ENCODE measurements at regions not wholly inside any gene's neighbourhood (a gene's known extent, or its start where the extent isn't known, plus 50 kb on each side); places are given as distances from the start of the nearest gene placed in this dataset.

GRCh38 chr3:115217292-115217677, 70.2 kb upstream of the ZBTB20 start:
- no peaks in the 10 kb centered on the region for H3K79me2 ChIP-seq (ENCODE audit: insufficient read depth, low read depth)
- peak overlapping the region; percentile 75 for H3K4me3 ChIP-seq (IDR thresholded peaks at IDR 0.05; ENCODE audit: insufficient read depth, low read depth, low read length)
- H4K20me1 ChIP-seq (ENCODE audit: insufficient read depth) = no peaks in the 10 kb centered on the region
- H3K4me2 ChIP-seq = peak overlapping the region; percentile 61
- no peak for TF ChIP-seq CTCF (conservative IDR thresholded peaks at IDR 0.05; ENCODE audit: low read depth, low read length)
- H2AFZ ChIP-seq (ENCODE audit: low read depth) = peak overlapping the region; percentile 21
- no peaks in the 10 kb centered on the region for H3K27me3 ChIP-seq (ENCODE audit: insufficient read depth, low read depth)
- H3K9ac ChIP-seq = peak overlapping the region; percentile 31; the same call in 1 of the 2 replicates
- H3K4me1 ChIP-seq (ENCODE audit: low read depth, poor library complexity, severe bottlenecking) = peaks cover 40% of the 10 kb centered on the region
- H3K36me3 ChIP-seq (ENCODE audit: insufficient read depth) = no peaks in the 10 kb centered on the region
- H3K27ac ChIP-seq = peak overlapping the region; percentile 58; the same call in 1 of the 2 replicates

GRCh38 chr3:115217678-115218451, 70.8 kb upstream of the ZBTB20 start:
- Histone ChIP-seq H3K27ac (peak overlapping the region; percentile 58), H4K20me1 (ENCODE audit: insufficient read depth) (no peaks in the 10 kb centered on the region), H3K79me2 (ENCODE audit: insufficient read depth, low read depth) (no peaks in the 10 kb centered on the region), H3K27me3 (ENCODE audit: insufficient read depth, low read depth) (no peaks in the 10 kb centered on the region), H3K9ac (peak overlapping the region; percentile 31; the same call in 1 of the 2 replicates), H3K36me3 (ENCODE audit: insufficient read depth) (no peaks in the 10 kb centered on the region), H2AFZ (ENCODE audit: low read depth) (peak overlapping the region; percentile 21), H3K4me1 (ENCODE audit: low read depth, poor library complexity, severe bottlenecking) (peaks cover 37% of the 10 kb centered on the region), H3K4me3 (IDR thresholded peaks at IDR 0.05; ENCODE audit: insufficient read depth, low read depth, low read length) (peak overlapping the region; percentile 75), H3K4me2 (peak overlapping the region; percentile 61)
- peak; percentile 94 for TF ChIP-seq CTCF (conservative IDR thresholded peaks at IDR 0.05; ENCODE audit: low read depth, low read length)

GRCh38 chr3:115218859-115219258, 71.8 kb upstream of the ZBTB20 start:
- H4K20me1 ChIP-seq (ENCODE audit: insufficient read depth) = no peaks in the 10 kb centered on the region
- peaks cover 37% of the 10 kb centered on the region for H3K4me1 ChIP-seq (ENCODE audit: low read depth, poor library complexity, severe bottlenecking)
- peak overlapping the region; percentile 31; the same call in 1 of the 2 replicates for H3K9ac ChIP-seq
- H3K79me2 ChIP-seq (ENCODE audit: insufficient read depth, low read depth) = no peaks in the 10 kb centered on the region
- peak overlapping the region; percentile 61 for H3K4me2 ChIP-seq
- H3K4me3 ChIP-seq (IDR thresholded peaks at IDR 0.05; ENCODE audit: insufficient read depth, low read depth, low read length) = no peak overlapping the region
- H3K36me3 ChIP-seq (ENCODE audit: insufficient read depth) = no peaks in the 10 kb centered on the region
- H3K27ac ChIP-seq = peak overlapping the region; percentile 58
- no peak for TF ChIP-seq CTCF (conservative IDR thresholded peaks at IDR 0.05; ENCODE audit: low read depth, low read length)
- no peaks in the 10 kb centered on the region for H3K27me3 ChIP-seq (ENCODE audit: insufficient read depth, low read depth)
- H2AFZ ChIP-seq (ENCODE audit: low read depth) = peak overlapping the region; percentile 8; the same call in 1 of the 2 replicates

- H3K27me3 ChIP-seq (ENCODE audit: insufficient read depth, low read depth) = no peaks in the 10 kb centered on the region
- no peak for TF ChIP-seq CTCF (conservative IDR thresholded peaks at IDR 0.05; ENCODE audit: low read depth, low read length)
- H4K20me1 ChIP-seq (ENCODE audit: insufficient read depth) = no peaks in the 10 kb centered on the region
- H3K27ac ChIP-seq = no peak overlapping the region
- H3K36me3 ChIP-seq (ENCODE audit: insufficient read depth) = no peaks in the 10 kb centered on the region
- H3K9ac ChIP-seq = no peak overlapping the region
- no peak overlapping the region for H2AFZ ChIP-seq (ENCODE audit: low read depth)
- H3K4me1 ChIP-seq (ENCODE audit: low read depth, poor library complexity, severe bottlenecking) = peaks cover 6% of the 10 kb centered on the region
- no peak overlapping the region for H3K4me3 ChIP-seq (IDR thresholded peaks at IDR 0.05; ENCODE audit: insufficient read depth, low read depth, low read length)
- H3K79me2 ChIP-seq (ENCODE audit: insufficient read depth, low read depth) = no peaks in the 10 kb centered on the region
- H3K4me2 ChIP-seq = no peak overlapping the region
Measured at GRCh38 chr3:115224687-115225086, 77.6 kb upstream of the ZBTB20 start.
